ENCODE measurements at regions not wholly inside any gene's neighbourhood (a gene's known extent, or its start where the extent isn't known, plus 50 kb on each side); places are given as distances from the start of the nearest gene placed in this dataset.

DNA sequence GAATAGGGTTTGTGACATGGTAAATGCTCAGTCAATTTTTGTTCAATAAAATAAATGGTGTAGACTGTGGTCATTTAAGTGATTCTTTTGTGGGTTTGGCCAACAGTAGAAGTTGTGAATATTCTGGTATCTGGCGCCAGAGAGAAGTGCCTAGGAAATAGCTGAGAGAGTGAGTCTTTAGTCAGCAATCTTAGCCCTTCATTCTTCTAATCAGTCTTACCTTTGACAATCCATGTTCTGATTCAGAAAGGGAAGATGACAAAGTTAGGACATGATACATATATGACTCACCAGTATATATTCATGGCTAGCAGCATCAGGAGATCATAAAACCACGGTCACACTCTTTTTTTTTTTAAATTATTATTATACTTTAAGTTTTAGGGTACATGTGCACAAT is 141.8 kb upstream of the PCDH18 start:
- no peak for TF ChIP-seq CTCF (IDR thresholded peaks at IDR 0.05)
- H3K27me3 Mint-ChIP-seq (ENCODE audit: insufficient read depth), result no peaks in the 10 kb centered on the region
- peak; percentile 60 for DNase-seq
- peaks cover 57% of the 10 kb centered on the region for H3K4me1 Mint-ChIP-seq (ENCODE audit: low read depth)
- H3K27ac Mint-ChIP-seq, result peak overlapping the region; percentile 30
- peaks cover 11% of the 10 kb centered on the region for H3K36me3 Mint-ChIP-seq (ENCODE audit: low read depth)
- H3K4me3 Mint-ChIP-seq, result no peak overlapping the region
- H3K9me3 Mint-ChIP-seq, result peaks cover 7% of the 10 kb centered on the region

GRCh38 chr4:137668885-137669545 is 136.7 kb upstream of the PCDH18 start:
- Mint-ChIP-seq H3K27ac (no peak overlapping the region), H3K36me3 (ENCODE audit: low read depth) (peaks cover 5% of the 10 kb centered on the region; the same call in 1 of the 2 replicates), H3K27me3 (ENCODE audit: insufficient read depth) (no peaks in the 10 kb centered on the region), H3K4me3 (no peak overlapping the region), H3K9me3 (no peaks in the 10 kb centered on the region), H3K4me1 (ENCODE audit: low read depth) (peaks cover 41% of the 10 kb centered on the region)
- DNase-seq, result no peak
- TF ChIP-seq CTCF (IDR thresholded peaks at IDR 0.05), result no peak

DNA sequence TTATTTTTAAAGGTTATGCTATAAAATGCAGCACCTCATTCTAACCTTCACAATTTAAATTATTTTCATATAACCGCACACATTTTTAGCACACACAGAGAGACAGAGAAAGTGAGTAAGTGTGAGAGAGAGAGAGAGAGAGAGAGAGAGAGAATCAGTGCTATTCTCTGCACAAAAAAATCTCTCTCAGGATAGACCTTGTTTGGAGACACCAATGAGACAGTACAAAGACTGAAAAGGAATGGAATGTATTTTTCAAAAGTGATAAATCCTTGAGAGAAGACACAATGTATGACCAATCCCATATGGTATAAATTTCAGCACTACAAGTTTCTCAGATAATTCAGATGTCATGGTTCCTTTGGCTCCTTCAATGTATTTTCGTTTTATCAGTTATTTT is 132.1 kb upstream of the PCDH18 start:
- TF ChIP-seq CTCF (IDR thresholded peaks at IDR 0.05), result no peak
- H3K27me3 Mint-ChIP-seq (ENCODE audit: insufficient read depth), result no peaks in the 10 kb centered on the region
- peaks cover 60% of the 10 kb centered on the region for H3K4me1 Mint-ChIP-seq (ENCODE audit: low read depth)
- peak; percentile 76 for DNase-seq
- H3K9me3 Mint-ChIP-seq, result no peaks in the 10 kb centered on the region
- peak overlapping the region; percentile 78 for H3K27ac Mint-ChIP-seq
- H3K36me3 Mint-ChIP-seq (ENCODE audit: low read depth), result peaks cover 5% of the 10 kb centered on the region; the same call in 1 of the 2 replicates
- H3K4me3 Mint-ChIP-seq, result peak overlapping the region; percentile 75

- TF ChIP-seq CTCF (IDR thresholded peaks at IDR 0.05), result no peak
- peak overlapping the region; percentile 78 for H3K27ac Mint-ChIP-seq
- peaks cover 60% of the 10 kb centered on the region for H3K4me1 Mint-ChIP-seq (ENCODE audit: low read depth)
- H3K36me3 Mint-ChIP-seq (ENCODE audit: low read depth), result peaks cover 5% of the 10 kb centered on the region; the same call in 1 of the 2 replicates
- peak overlapping the region; percentile 75 for H3K4me3 Mint-ChIP-seq
- no peaks in the 10 kb centered on the region for H3K27me3 Mint-ChIP-seq (ENCODE audit: insufficient read depth)
- DNase-seq, result peak; percentile 73
- no peaks in the 10 kb centered on the region for H3K9me3 Mint-ChIP-seq
Measured at GRCh38 chr4:137664046-137664387, 131.7 kb upstream of the PCDH18 start.

- Mint-ChIP-seq H3K9me3 (no peaks in the 10 kb centered on the region), H3K4me3 (peak overlapping the region; percentile 75), H3K4me1 (ENCODE audit: low read depth) (peaks cover 65% of the 10 kb centered on the region), H3K27me3 (ENCODE audit: insufficient read depth) (no peaks in the 10 kb centered on the region), H3K27ac (peak overlapping the region; percentile 78), H3K36me3 (ENCODE audit: low read depth) (peaks cover 5% of the 10 kb centered on the region; the same call in 1 of the 2 replicates)
- no peak for TF ChIP-seq CTCF (IDR thresholded peaks at IDR 0.05)
- DNase-seq, result no peak
Measured at GRCh38 chr4:137663251-137664045, 131.2 kb upstream of the PCDH18 start.
